ENCODE measurements at regions not wholly inside any gene's neighbourhood (a gene's known extent, or its start where the extent isn't known, plus 50 kb on each side); places are given as distances from the start of the nearest gene placed in this dataset.

- Histone ChIP-seq H3K18ac (ENCODE audit: extremely low read depth, low read length) (no peak overlapping the region), H2BK5ac (ENCODE audit: low read depth, low read length) (no peak overlapping the region), H4K8ac (ENCODE audit: extremely low read depth, insufficient read depth, low read length) (no peak overlapping the region), H3K9ac (replicated peaks in 1 of 4; ENCODE audit: extremely low read depth in 1 of 4, low read depth in 3 of 4, low read length in 3 of 4) (no peak overlapping the region), H3K4me3 (ENCODE audit: extremely low read depth in 1 of 4, insufficient read depth in 2 of 4, low read depth in 3 of 4, low read length in 4 of 4) (no peak overlapping the region), H3K27me3 (replicated peaks in 1 of 4; ENCODE audit: control insufficient read depth in 3 of 4, extremely low read depth in 1 of 4, insufficient read depth in 3 of 4, low read length in 3 of 4) (no peaks in the 10 kb centered on the region), H2AK5ac (ENCODE audit: low read depth, low read length) (no peak overlapping the region), H2BK12ac (ENCODE audit: low read depth, low read length) (no peak overlapping the region), H3K23me2 (ENCODE audit: low read depth, low read length) (no peaks in the 10 kb centered on the region), H2BK20ac (ENCODE audit: low read length) (no peak overlapping the region), H4K5ac (ENCODE audit: insufficient read length, low read depth, low read length) (no peak overlapping the region), H3K4ac (replicated peaks; ENCODE audit: insufficient read length, low read depth, low read length) (no peak overlapping the region), H2BK15ac (ENCODE audit: low read length) (no peak overlapping the region), H3K4me2 (ENCODE audit: insufficient read depth in 1 of 2, low read depth in 2 of 2, low read length in 2 of 2) (no peak overlapping the region), H4K20me1 (replicated peaks in 1 of 2; ENCODE audit: control insufficient read depth in 1 of 2, insufficient read depth in 2 of 2, low read length in 2 of 2) (no peaks in the 10 kb centered on the region), H3K79me2 (ENCODE audit: control insufficient read depth in 1 of 2, insufficient read depth in 2 of 2, low read length in 2 of 2) (no peaks in the 10 kb centered on the region), H3K36me3 (ENCODE audit: control insufficient read depth in 2 of 4, insufficient read depth in 4 of 4, low read length in 3 of 4) (no peaks in the 10 kb centered on the region), H3K56ac (replicated peaks; ENCODE audit: insufficient read length, low read depth, low read length) (no peak overlapping the region), H3K23ac (ENCODE audit: insufficient read length) (no peak overlapping the region), H3K4me1 (replicated peaks in 1 of 4; ENCODE audit: control insufficient read depth in 3 of 4, insufficient read depth in 4 of 4, low read length in 3 of 4) (peaks cover 0 to 5% (median 3%) of the 10 kb centered on the region in 4 experiments; a peak in 2 of 7 replicates), H2BK120ac (replicated peaks; ENCODE audit: low read depth, low read length) (no peak overlapping the region), H3K14ac (ENCODE audit: insufficient read length) (no peak overlapping the region), H3K27ac (ENCODE audit: low read depth, low read length) (no peak overlapping the region), H3K79me1 (ENCODE audit: low read depth, low read length) (no peaks in the 10 kb centered on the region), H3K9me3 (ENCODE audit: insufficient read depth in 2 of 2, low read depth in 1 of 2, low read length in 1 of 2) (no peaks in the 10 kb centered on the region), H4K91ac (replicated peaks; ENCODE audit: insufficient read length, low read length) (no peak overlapping the region), H2AFZ (ENCODE audit: low read length) (no peak overlapping the region)
- POLR2A ChIA-PET (ENCODE audit: partially characterized antibody) = interaction anchor here (0.5 to 0.6 kb wide), 2 partner anchors 10 to 166 kb away, joined by 3 read pairs; no protein-coding TSS in a partner anchor
- WGBS, 2 experiments (ENCODE audit: extremely low coverage in 1 of 2, insufficient coverage in 1 of 2, insufficient read length in 1 of 2, insufficient replicate concordance in 2 of 2, low coverage in 1 of 2, low lambda C conversion rate in 2 of 2, missing lambda C conversion rate in 1 of 2) = 82% methylated on average over 1 of the region's 1 CpG; no CpG with 5 or more reads in 1 of the 2 experiments
- DNase-seq (ENCODE audit: low read depth in 1 of 2, low spot score in 2 of 2) = no peak
- no peak for FAIRE-seq
- CTCF ChIA-PET (ENCODE audit: partially characterized antibody) = interaction anchor here (0.6 to 0.7 kb wide), 3 partner anchors 13 to 726 kb away, joined by 3 to 4 read pairs (median 3); no protein-coding TSS in a partner anchor
- TF ChIP-seq SP2 (IDR thresholded peaks at IDR 0.05; ENCODE audit: low read length) = no peak
- no peak for TF ChIP-seq SIN3A (conservative IDR thresholded peaks at IDR 0.05 in 1 of 2, IDR thresholded peaks at IDR 0.05 in 1 of 2; ENCODE audit: low read depth in 1 of 2, low read length in 2 of 2)
- TF ChIP-seq KDM1A (IDR thresholded peaks at IDR 0.05; ENCODE audit: borderline replicate concordance, low read length) = no peak
- TF ChIP-seq YY1 (IDR thresholded peaks at IDR 0.05; ENCODE audit: low read depth, low read length) = no peak
- TF ChIP-seq SP1 (IDR thresholded peaks at IDR 0.05; ENCODE audit: low read depth, low read length) = no peak
- TF ChIP-seq SRF (IDR thresholded peaks at IDR 0.05; ENCODE audit: low read depth, low read length) = no peak
- TF ChIP-seq POU5F1 (IDR thresholded peaks at IDR 0.05; ENCODE audit: low read depth, low read length) = no peak
- no peak for TF ChIP-seq CHD1 (IDR thresholded peaks at IDR 0.05; ENCODE audit: low read depth, low read length)
- no peak for TF ChIP-seq MAFK (IDR thresholded peaks at IDR 0.05; ENCODE audit: low read depth, low read length)
- no peak for TF ChIP-seq RBBP5 (IDR thresholded peaks at IDR 0.05; ENCODE audit: borderline replicate concordance, low read depth, low read length)
Measured at GRCh38 chr3:178479446-178479845, 56.8 kb upstream of the KCNMB2 start.
